ENCODE measurements at regions not wholly inside any gene's neighbourhood (a gene's known extent, or its start where the extent isn't known, plus 50 kb on each side); places are given as distances from the start of the nearest gene placed in this dataset.

GRCh38 chr11:127926721-127927120, 660.6 kb downstream of the ETS1 start:
- Mint-ChIP-seq H3K27ac (no peak overlapping the region), H3K4me1 (no peaks in the 10 kb centered on the region), H3K4me3 (no peak overlapping the region), H3K27me3 (peaks cover 5% of the 10 kb centered on the region), H3K36me3 (no peaks in the 10 kb centered on the region), H3K9me3 (no peaks in the 10 kb centered on the region)
- ATAC-seq (ENCODE audit: low read depth): no peak
- no peak for DNase-seq (ENCODE audit: low spot score in 2 of 2)

- no peak for DNase-seq (ENCODE audit: low spot score in 2 of 2)
- H3K9me3 Mint-ChIP-seq: no peaks in the 10 kb centered on the region
- no peak for ATAC-seq (ENCODE audit: low read depth)
- H3K27me3 Mint-ChIP-seq: peaks cover 6% of the 10 kb centered on the region
- H3K36me3 Mint-ChIP-seq: no peaks in the 10 kb centered on the region
- no peaks in the 10 kb centered on the region for H3K4me1 Mint-ChIP-seq
- H3K4me3 Mint-ChIP-seq: no peak overlapping the region
- no peak overlapping the region for H3K27ac Mint-ChIP-seq
Observed at GRCh38 chr11:127925475-127925874, 661.9 kb downstream of the ETS1 start.

DNA sequence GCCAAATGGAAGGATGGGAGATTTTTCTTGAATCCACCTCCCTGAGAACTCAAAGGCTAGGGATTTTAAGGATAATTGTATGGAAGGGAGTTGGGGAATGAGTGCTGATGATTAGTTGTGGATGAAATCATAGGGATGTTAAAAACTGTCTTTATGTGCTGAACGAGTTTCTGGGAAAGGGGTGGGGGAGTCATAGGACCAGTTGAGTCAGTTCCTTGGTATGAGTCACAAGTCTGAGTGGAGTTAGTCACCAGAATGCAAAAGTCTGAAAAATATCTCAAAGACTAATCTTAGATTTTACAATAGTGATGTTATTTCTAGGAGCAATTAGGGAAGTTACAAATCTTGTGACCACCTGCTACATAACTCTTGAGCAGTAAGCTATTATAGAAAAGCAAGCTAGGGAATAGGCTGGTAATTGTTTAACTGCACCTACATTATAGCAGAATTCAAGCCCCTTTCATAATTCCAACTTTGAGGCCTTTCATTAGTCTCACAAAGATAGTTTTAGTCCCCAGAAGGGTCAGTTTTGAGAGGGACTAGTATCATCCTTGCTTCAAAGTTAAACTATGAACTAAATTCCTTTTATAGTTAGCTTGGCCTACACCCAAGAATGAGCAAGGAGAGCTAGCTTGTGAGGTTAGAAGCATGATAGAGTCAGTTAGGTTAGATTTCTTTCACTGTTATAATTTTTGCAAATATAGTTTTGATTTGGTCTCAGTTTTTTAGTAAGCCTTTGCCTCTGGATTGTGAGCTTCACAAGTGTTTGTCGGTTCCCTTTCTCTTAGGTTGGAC, 668.0 kb downstream of the ETS1 start:
- Mint-ChIP-seq H3K4me3 (no peak overlapping the region), H3K27me3 (peaks cover 2% of the 10 kb centered on the region), H3K27ac (no peak overlapping the region), H3K36me3 (no peaks in the 10 kb centered on the region), H3K9me3 (peaks cover 6% of the 10 kb centered on the region), H3K4me1 (no peaks in the 10 kb centered on the region)
- ATAC-seq (ENCODE audit: low read depth) (no peak), DNase-seq (ENCODE audit: low spot score in 2 of 2) (no peak)

- H3K36me3 Mint-ChIP-seq: no peaks in the 10 kb centered on the region
- ATAC-seq (ENCODE audit: low read depth) (no peak), DNase-seq (ENCODE audit: low spot score in 2 of 2) (no peak)
- H3K4me1 Mint-ChIP-seq: no peaks in the 10 kb centered on the region
- H3K9me3 Mint-ChIP-seq: no peaks in the 10 kb centered on the region
- no peak overlapping the region for H3K27ac Mint-ChIP-seq
- H3K27me3 Mint-ChIP-seq: no peaks in the 10 kb centered on the region
- H3K4me3 Mint-ChIP-seq: no peak overlapping the region
Observed at GRCh38 chr11:127902382-127902781, 685.0 kb downstream of the ETS1 start.

GRCh38 chr11:127898422-127899365, 688.7 kb downstream of the ETS1 start:
- H3K27me3 Mint-ChIP-seq: no peaks in the 10 kb centered on the region

GRCh38 chr11:127895776-127896175, 691.6 kb downstream of the ETS1 start:
- H3K4me3 Mint-ChIP-seq: no peak overlapping the region
- no peaks in the 10 kb centered on the region for H3K9me3 Mint-ChIP-seq
- no peaks in the 10 kb centered on the region for H3K36me3 Mint-ChIP-seq
- no peak for ATAC-seq (ENCODE audit: low read depth)
- no peak overlapping the region for H3K27ac Mint-ChIP-seq
- DNase-seq (ENCODE audit: low spot score in 2 of 2): no peak
- H3K4me1 Mint-ChIP-seq: no peaks in the 10 kb centered on the region
- H3K27me3 Mint-ChIP-seq: no peaks in the 10 kb centered on the region

More at GRCh38 chr11:127898422-127899365, 688.7 kb downstream of the ETS1 start:
- no peaks in the 10 kb centered on the region for H3K9me3 Mint-ChIP-seq
- H3K27ac Mint-ChIP-seq: no peak overlapping the region
- ATAC-seq (ENCODE audit: low read depth) (no peak), DNase-seq (ENCODE audit: low spot score in 2 of 2) (no peak)
- H3K36me3 Mint-ChIP-seq: no peaks in the 10 kb centered on the region
- H3K4me3 Mint-ChIP-seq: no peak overlapping the region
- no peaks in the 10 kb centered on the region for H3K4me1 Mint-ChIP-seq

GRCh38 chr11:127894316-127894715, 693.0 kb downstream of the ETS1 start:
- Mint-ChIP-seq H3K4me1 (no peaks in the 10 kb centered on the region), H3K9me3 (no peaks in the 10 kb centered on the region), H3K4me3 (no peak overlapping the region), H3K27ac (no peak overlapping the region), H3K27me3 (no peaks in the 10 kb centered on the region), H3K36me3 (no peaks in the 10 kb centered on the region)
- no peak for DNase-seq (ENCODE audit: low spot score in 2 of 2)
- no peak for ATAC-seq (ENCODE audit: low read depth)

GRCh38 chr11:127890030-127890615, 697.2 kb downstream of the ETS1 start:
- Mint-ChIP-seq H3K27ac (no peak overlapping the region), H3K4me3 (no peak overlapping the region), H3K36me3 (peaks cover 3% of the 10 kb centered on the region), H3K4me1 (no peaks in the 10 kb centered on the region), H3K9me3 (peaks cover 7% of the 10 kb centered on the region), H3K27me3 (peaks cover 2% of the 10 kb centered on the region)
- DNase-seq (ENCODE audit: low spot score in 2 of 2) (no peak), ATAC-seq (ENCODE audit: low read depth) (no peak)

GRCh38 chr11:127888386-127888785, 699.0 kb downstream of the ETS1 start:
- ATAC-seq (ENCODE audit: low read depth): no peak

GRCh38 chr11:127875131-127875530, 712.2 kb downstream of the ETS1 start:
- Mint-ChIP-seq H3K36me3 (no peaks in the 10 kb centered on the region), H3K27ac (no peak overlapping the region), H3K9me3 (peaks cover 1% of the 10 kb centered on the region), H3K4me1 (no peaks in the 10 kb centered on the region), H3K27me3 (peaks cover 4% of the 10 kb centered on the region), H3K4me3 (no peak overlapping the region)
- DNase-seq (ENCODE audit: low spot score in 2 of 2) (no peak), ATAC-seq (ENCODE audit: low read depth) (no peak)

More at GRCh38 chr11:127888386-127888785, 699.0 kb downstream of the ETS1 start:
- no peak for DNase-seq (ENCODE audit: low spot score in 2 of 2)
- Mint-ChIP-seq H3K27ac (no peak overlapping the region), H3K36me3 (peaks cover 3% of the 10 kb centered on the region), H3K9me3 (peaks cover 7% of the 10 kb centered on the region), H3K27me3 (peaks cover 2% of the 10 kb centered on the region), H3K4me3 (no peak overlapping the region), H3K4me1 (no peaks in the 10 kb centered on the region)

DNA sequence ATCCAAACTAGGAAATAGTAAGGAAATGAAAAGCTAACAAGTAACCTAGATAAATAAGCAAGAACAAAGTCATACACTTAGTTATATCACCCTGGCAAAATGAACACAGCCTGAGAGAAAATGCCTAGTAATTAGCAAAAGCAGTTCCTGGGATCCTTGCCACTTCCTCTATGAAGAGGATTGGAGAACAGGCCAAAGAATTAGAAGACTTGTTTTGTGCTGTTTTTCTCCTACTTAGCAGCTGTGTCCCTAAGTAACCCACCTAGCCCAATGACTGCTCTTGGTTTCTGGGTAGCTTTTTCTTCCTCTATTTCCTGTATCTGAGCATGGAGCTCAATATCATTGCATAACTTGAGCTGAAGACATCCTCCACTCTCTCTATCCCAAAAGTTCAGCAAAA, 713.9 kb downstream of the ETS1 start:
- Mint-ChIP-seq H3K9me3 (no peaks in the 10 kb centered on the region), H3K4me3 (no peak overlapping the region), H3K4me1 (no peaks in the 10 kb centered on the region), H3K36me3 (no peaks in the 10 kb centered on the region), H3K27me3 (peaks cover 2% of the 10 kb centered on the region), H3K27ac (no peak overlapping the region)
- no peak for DNase-seq (ENCODE audit: low spot score in 2 of 2)
- ATAC-seq (ENCODE audit: low read depth): no peak

- DNase-seq (ENCODE audit: low spot score in 2 of 2) (no peak), ATAC-seq (ENCODE audit: low read depth) (no peak)
- H3K27me3 Mint-ChIP-seq: no peaks in the 10 kb centered on the region
- no peaks in the 10 kb centered on the region for H3K4me1 Mint-ChIP-seq
- peaks cover 3% of the 10 kb centered on the region for H3K9me3 Mint-ChIP-seq
- no peaks in the 10 kb centered on the region for H3K36me3 Mint-ChIP-seq
- H3K27ac Mint-ChIP-seq: no peak overlapping the region
- no peak overlapping the region for H3K4me3 Mint-ChIP-seq
Observed at GRCh38 chr11:127866109-127866508, 721.2 kb downstream of the ETS1 start.

- no peak overlapping the region for H3K27ac Mint-ChIP-seq
- no peaks in the 10 kb centered on the region for H3K27me3 Mint-ChIP-seq
- H3K4me1 Mint-ChIP-seq: no peaks in the 10 kb centered on the region
- no peak overlapping the region for H3K4me3 Mint-ChIP-seq
- no peaks in the 10 kb centered on the region for H3K36me3 Mint-ChIP-seq
- DNase-seq (ENCODE audit: low spot score in 2 of 2): no peak
- H3K9me3 Mint-ChIP-seq: peaks cover 3% of the 10 kb centered on the region
- no peak for ATAC-seq (ENCODE audit: low read depth)
Observed at GRCh38 chr11:127864861-127865260, 722.5 kb downstream of the ETS1 start.

- Mint-ChIP-seq H3K36me3 (no peaks in the 10 kb centered on the region), H3K4me3 (no peak overlapping the region), H3K9me3 (peaks cover 2% of the 10 kb centered on the region), H3K4me1 (no peaks in the 10 kb centered on the region), H3K27ac (no peak overlapping the region), H3K27me3 (peaks cover 2% of the 10 kb centered on the region)
- no peak for DNase-seq (ENCODE audit: low spot score in 2 of 2)
- ATAC-seq (ENCODE audit: low read depth): no peak
Observed at GRCh38 chr11:127862406-127862805, 725.0 kb downstream of the ETS1 start.
